Nephron progenitor cell (in vitro differentiated cells): ENCODE measurements at regions not wholly inside any gene's neighbourhood (a gene's known extent, or its start where the extent isn't known, plus 50 kb on each side); places are given as distances from the start of the nearest gene placed in this dataset.

Experiments used
- DNase-seq: peaks from one replicate; pipeline ENCODE4 v3.0.0; 2021
- H3K27ac Mint-ChIP-seq: 2 replicates; pipeline ENCODE4 v1.8.0; 2021; ENCODE audit warnings: mild to moderate bottlenecking, moderate library complexity, mixed read lengths
- H3K27me3 Mint-ChIP-seq: 2 replicates; pipeline ENCODE4 v1.8.0; 2021; ENCODE audit warnings: mild to moderate bottlenecking, low read depth, mixed read lengths; ENCODE audit not compliant: poor library complexity
- H3K36me3 Mint-ChIP-seq: 2 replicates; pipeline ENCODE4 v1.8.0; 2021; ENCODE audit warnings: low read depth, mixed read lengths
- H3K4me1 Mint-ChIP-seq: 2 replicates; pipeline ENCODE4 v1.8.0; 2021; ENCODE audit warnings: mixed read lengths
- H3K4me3 Mint-ChIP-seq: 2 replicates; pipeline ENCODE4 v1.8.0; 2021; ENCODE audit warnings: mild to moderate bottlenecking, moderate library complexity, mixed read lengths
- H3K9me3 Mint-ChIP-seq: 2 replicates; pipeline ENCODE4 v1.8.0; 2021; ENCODE audit warnings: mild to moderate bottlenecking, moderate library complexity, mixed read lengths
- TF ChIP-seq, protein P1 (sequence below): fragments of 200-600 bp; sonication (generic); IDR thresholded peaks from 2 replicates; pipeline ENCODE4 v1.5.0; 2021; ENCODE audit warnings: antibody characterized with exemption

DNA sequence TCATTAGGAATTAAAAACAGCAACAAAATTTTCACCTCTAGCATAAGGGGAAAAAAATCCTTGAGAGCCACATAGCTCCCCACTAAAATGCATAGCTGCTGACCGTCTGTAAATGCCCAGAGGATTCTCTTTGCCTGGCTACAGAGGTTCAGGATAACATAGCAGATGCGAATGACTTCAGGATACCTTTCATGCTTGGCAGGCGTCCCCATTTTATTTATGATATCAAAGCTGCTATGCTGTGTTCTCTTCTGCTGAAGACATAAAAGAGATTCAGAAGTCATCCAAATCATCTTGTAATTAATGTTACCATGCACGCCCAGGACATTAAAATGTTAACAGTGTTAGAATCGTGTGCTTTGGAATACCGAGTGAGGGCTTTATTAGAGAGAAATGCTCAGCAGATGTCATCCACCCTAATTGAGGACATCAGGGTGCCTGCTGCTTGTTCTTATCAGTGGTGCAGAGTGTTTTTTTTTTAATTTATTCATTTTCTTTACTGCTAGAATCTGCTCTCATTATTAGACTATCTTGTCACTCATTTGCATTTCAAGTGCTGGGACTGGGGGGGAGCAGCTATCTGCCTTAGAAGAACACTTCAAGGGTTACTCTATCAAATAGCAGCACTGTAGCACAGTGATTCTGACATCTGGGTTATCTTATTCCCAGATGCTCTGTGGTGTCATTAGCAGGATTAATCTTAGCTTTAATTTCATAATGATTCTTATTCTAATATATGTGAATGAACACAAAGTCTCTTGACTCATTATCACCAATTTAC lies 139.5 kb downstream of the ZNF326 start:
- H3K4me3 Mint-ChIP-seq, result no peak overlapping the region
- peaks cover 29% of the 10 kb centered on the region for H3K9me3 Mint-ChIP-seq
- peaks cover 3% of the 10 kb centered on the region for H3K36me3 Mint-ChIP-seq
- H3K27ac Mint-ChIP-seq, result no peak overlapping the region
- H3K4me1 Mint-ChIP-seq, result no peaks in the 10 kb centered on the region
- H3K27me3 Mint-ChIP-seq, result peaks cover 6% of the 10 kb centered on the region
- DNase-seq, result no peak
- TF ChIP-seq, protein P1, sequence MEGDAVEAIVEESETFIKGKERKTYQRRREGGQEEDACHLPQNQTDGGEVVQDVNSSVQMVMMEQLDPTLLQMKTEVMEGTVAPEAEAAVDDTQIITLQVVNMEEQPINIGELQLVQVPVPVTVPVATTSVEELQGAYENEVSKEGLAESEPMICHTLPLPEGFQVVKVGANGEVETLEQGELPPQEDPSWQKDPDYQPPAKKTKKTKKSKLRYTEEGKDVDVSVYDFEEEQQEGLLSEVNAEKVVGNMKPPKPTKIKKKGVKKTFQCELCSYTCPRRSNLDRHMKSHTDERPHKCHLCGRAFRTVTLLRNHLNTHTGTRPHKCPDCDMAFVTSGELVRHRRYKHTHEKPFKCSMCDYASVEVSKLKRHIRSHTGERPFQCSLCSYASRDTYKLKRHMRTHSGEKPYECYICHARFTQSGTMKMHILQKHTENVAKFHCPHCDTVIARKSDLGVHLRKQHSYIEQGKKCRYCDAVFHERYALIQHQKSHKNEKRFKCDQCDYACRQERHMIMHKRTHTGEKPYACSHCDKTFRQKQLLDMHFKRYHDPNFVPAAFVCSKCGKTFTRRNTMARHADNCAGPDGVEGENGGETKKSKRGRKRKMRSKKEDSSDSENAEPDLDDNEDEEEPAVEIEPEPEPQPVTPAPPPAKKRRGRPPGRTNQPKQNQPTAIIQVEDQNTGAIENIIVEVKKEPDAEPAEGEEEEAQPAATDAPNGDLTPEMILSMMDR, result no peak

DNA sequence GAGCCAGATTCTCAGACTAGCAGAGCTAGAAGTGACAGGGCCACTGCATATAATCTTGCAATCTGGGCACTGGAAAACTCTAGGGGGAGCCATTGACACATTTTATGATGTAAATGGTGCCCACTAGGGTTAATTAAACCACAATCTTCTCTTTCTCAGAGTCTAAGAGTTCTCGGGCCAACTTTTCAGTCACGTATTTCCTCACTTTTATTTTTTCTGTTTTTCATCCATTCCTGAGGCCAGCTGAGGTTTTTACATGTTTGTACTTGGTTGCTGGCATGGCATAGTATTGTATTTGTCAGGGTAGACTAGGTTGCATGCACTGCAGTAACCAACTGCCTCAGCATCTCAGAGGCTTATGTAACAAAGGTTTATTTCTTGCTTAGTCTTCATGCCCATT lies 138.2 kb downstream of the ZNF326 start:
- peak; percentile 25 for DNase-seq
- H3K4me3 Mint-ChIP-seq, result no peak overlapping the region
- H3K36me3 Mint-ChIP-seq, result peaks cover 3% of the 10 kb centered on the region
- H3K27ac Mint-ChIP-seq, result no peak overlapping the region
- peaks cover 6% of the 10 kb centered on the region for H3K27me3 Mint-ChIP-seq
- peaks cover 5% of the 10 kb centered on the region for H3K4me1 Mint-ChIP-seq
- TF ChIP-seq, protein P1, result peak; percentile 49
- peaks cover 18% of the 10 kb centered on the region for H3K9me3 Mint-ChIP-seq

DNA sequence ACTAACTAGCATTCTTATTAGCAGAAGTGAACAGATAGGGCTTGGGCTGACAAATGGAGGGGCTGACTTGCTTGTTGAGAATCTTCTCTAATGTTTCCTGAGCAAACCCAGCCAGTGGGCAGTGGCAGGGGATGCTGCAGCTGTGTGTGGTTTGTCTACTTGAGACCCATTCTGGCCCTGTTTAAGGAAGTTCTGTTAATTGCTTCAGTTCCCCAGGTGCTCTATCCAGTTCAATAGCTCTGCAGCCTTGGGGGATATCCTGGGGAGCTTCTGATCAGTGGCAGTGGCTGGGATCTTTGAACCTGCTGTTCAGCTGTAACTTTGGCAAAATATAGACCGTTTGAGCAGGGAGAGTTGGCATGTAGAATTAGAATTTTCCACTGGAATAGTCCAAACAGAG lies 137.4 kb downstream of the ZNF326 start:
- Mint-ChIP-seq H3K36me3 (peaks cover under 1% of the 10 kb centered on the region), H3K27me3 (peaks cover 6% of the 10 kb centered on the region), H3K4me3 (no peak overlapping the region), H3K4me1 (peaks cover 5% of the 10 kb centered on the region), H3K27ac (no peak overlapping the region), H3K9me3 (peaks cover 11% of the 10 kb centered on the region)
- TF ChIP-seq, protein P1, result no peak
- DNase-seq, result no peak

DNA sequence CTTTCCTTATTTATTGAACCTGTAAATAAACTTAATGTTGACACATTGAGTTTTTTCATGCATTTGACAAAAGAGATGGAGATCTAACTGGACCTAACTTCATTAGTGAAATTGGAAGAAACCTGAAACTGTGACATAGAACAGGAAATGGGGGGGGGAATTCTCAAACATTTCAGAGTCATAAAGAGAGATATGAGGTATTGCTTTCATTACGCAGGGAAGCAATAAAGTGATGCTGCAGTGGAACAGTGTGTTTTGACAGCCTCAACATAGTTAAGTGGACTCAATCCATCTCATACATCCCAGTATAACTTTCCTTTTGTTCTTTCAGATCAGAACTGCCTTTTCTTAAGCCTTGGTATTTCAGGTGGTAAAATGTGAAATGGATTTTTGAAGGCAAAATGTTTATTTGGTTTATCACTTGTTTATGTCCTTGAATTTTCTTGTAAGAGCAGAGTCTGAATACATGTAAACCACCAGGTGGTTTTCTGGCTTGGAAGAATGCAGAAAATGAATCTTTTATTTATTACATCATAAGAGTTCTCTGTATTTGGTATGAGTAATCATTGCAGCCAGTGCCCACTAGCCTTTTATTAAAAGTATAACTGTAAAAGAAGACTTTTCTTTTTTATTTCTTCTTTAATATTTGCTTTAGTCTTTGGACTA lies 132.5 kb downstream of the ZNF326 start:
- no peaks in the 10 kb centered on the region for H3K36me3 Mint-ChIP-seq
- H3K9me3 Mint-ChIP-seq, result no peaks in the 10 kb centered on the region
- no peak overlapping the region for H3K4me3 Mint-ChIP-seq
- H3K27ac Mint-ChIP-seq, result no peak overlapping the region
- H3K4me1 Mint-ChIP-seq, result peaks cover 5% of the 10 kb centered on the region
- DNase-seq, result no peak
- TF ChIP-seq, protein P1, result no peak
- H3K27me3 Mint-ChIP-seq, result peaks cover 6% of the 10 kb centered on the region

DNA sequence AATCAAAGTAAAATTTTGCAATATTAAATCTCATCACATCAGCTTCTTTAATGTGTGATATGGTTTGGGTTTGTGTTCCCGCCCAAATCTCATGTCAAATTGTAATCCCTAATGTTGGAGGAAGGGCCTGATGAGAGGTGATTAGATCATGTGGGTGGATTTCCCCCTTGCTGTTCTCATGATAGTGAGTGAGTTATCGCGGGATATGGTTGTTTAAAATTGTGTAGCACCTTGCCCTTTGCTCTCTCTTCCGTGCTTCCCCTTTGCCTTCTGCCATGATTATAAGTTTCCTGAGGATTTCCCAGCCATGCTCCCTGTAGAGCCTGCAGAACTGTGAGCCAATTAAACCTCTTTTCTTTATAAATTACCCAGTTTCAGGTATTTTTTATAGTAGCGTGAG lies 131.9 kb downstream of the ZNF326 start:
- Mint-ChIP-seq H3K27ac (no peak overlapping the region), H3K36me3 (no peaks in the 10 kb centered on the region), H3K27me3 (peaks cover 6% of the 10 kb centered on the region), H3K4me3 (no peak overlapping the region), H3K4me1 (peaks cover 5% of the 10 kb centered on the region), H3K9me3 (no peaks in the 10 kb centered on the region)
- DNase-seq, result no peak
- TF ChIP-seq, protein P1, result no peak
